ENCODE measurements at regions not wholly inside any gene's neighbourhood (a gene's known extent, or its start where the extent isn't known, plus 50 kb on each side); places are given as distances from the start of the nearest gene placed in this dataset.

GRCh38 chr5:9877488-9877887 lies 247.3 kb upstream of the TAS2R1 start:
- Histone ChIP-seq H3K79me2 (ENCODE audit: insufficient read depth, low read length) (no peaks in the 10 kb centered on the region), H3K4me2 (ENCODE audit: low read length) (no peak overlapping the region), H3F3A (ENCODE audit: insufficient read depth, low read length) (no peaks in the 10 kb centered on the region), H3K4me1 (ENCODE audit: insufficient read depth, low read length, severe bottlenecking) (no peaks in the 10 kb centered on the region), H3K36me3 (ENCODE audit: insufficient read depth, low read length) (no peaks in the 10 kb centered on the region), H3K9ac (ENCODE audit: low read length) (no peak overlapping the region), H3K9me2 (ENCODE audit: low read depth, low read length) (no peaks in the 10 kb centered on the region), H3K9me3 (ENCODE audit: low read length) (no peaks in the 10 kb centered on the region), H3K27ac (ENCODE audit: low read depth, low read length, poor library complexity, severe bottlenecking) (no peak overlapping the region), H3K27me3 (ENCODE audit: insufficient read depth, low read length) (no peaks in the 10 kb centered on the region), H4K20me1 (ENCODE audit: insufficient read depth, low read length) (no peaks in the 10 kb centered on the region), H3K4me3 (ENCODE audit: low read depth, low read length, poor library complexity, severe bottlenecking) (no peak overlapping the region), H2AFZ (ENCODE audit: low read length) (no peak overlapping the region)
- no peak for TF ChIP-seq EZH2 (IDR thresholded peaks at IDR 0.05; ENCODE audit: borderline replicate concordance, low read length)

DNA sequence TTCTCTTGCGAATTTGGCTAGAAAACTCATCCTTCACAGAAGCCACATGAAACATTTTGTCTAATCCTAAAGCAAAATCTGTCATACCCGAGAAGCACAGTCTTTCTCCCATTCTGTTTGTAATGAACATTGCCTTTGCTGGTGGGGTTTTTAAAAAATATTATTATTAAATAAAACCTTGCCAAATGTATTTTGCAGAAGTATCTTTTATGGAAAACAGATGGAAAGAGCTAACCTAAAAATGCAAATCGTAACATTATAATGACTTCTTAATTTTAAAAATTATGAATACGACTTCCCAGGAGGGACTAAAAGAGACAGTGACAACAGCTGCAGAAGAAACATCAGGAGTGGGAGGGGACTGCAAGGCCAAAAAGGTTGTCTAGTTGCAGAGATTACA lies 246.3 kb upstream of the TAS2R1 start:
- no peak overlapping the region for H3K27ac ChIP-seq (ENCODE audit: low read depth, low read length, poor library complexity, severe bottlenecking)
- H3K9me2 ChIP-seq (ENCODE audit: low read depth, low read length), result no peaks in the 10 kb centered on the region
- TF ChIP-seq, protein P1, sequence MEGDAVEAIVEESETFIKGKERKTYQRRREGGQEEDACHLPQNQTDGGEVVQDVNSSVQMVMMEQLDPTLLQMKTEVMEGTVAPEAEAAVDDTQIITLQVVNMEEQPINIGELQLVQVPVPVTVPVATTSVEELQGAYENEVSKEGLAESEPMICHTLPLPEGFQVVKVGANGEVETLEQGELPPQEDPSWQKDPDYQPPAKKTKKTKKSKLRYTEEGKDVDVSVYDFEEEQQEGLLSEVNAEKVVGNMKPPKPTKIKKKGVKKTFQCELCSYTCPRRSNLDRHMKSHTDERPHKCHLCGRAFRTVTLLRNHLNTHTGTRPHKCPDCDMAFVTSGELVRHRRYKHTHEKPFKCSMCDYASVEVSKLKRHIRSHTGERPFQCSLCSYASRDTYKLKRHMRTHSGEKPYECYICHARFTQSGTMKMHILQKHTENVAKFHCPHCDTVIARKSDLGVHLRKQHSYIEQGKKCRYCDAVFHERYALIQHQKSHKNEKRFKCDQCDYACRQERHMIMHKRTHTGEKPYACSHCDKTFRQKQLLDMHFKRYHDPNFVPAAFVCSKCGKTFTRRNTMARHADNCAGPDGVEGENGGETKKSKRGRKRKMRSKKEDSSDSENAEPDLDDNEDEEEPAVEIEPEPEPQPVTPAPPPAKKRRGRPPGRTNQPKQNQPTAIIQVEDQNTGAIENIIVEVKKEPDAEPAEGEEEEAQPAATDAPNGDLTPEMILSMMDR (IDR thresholded peaks at IDR 0.05; ENCODE audit: low read length), result no peak
- TF ChIP-seq EZH2 (IDR thresholded peaks at IDR 0.05; ENCODE audit: borderline replicate concordance, low read length), result no peak
- H3K36me3 ChIP-seq (ENCODE audit: insufficient read depth, low read length), result no peaks in the 10 kb centered on the region
- no peaks in the 10 kb centered on the region for H4K20me1 ChIP-seq (ENCODE audit: insufficient read depth, low read length)
- H3K9me3 ChIP-seq (ENCODE audit: low read length), result no peaks in the 10 kb centered on the region
- H2AFZ ChIP-seq (ENCODE audit: low read length), result no peak overlapping the region
- no peak overlapping the region for H3K9ac ChIP-seq (ENCODE audit: low read length)
- no peak overlapping the region for H3K4me3 ChIP-seq (ENCODE audit: low read depth, low read length, poor library complexity, severe bottlenecking)
- H3K4me1 ChIP-seq (ENCODE audit: insufficient read depth, low read length, severe bottlenecking), result no peaks in the 10 kb centered on the region
- no peaks in the 10 kb centered on the region for H3F3A ChIP-seq (ENCODE audit: insufficient read depth, low read length)
- H3K79me2 ChIP-seq (ENCODE audit: insufficient read depth, low read length), result no peaks in the 10 kb centered on the region
- no peaks in the 10 kb centered on the region for H3K27me3 ChIP-seq (ENCODE audit: insufficient read depth, low read length)
- H3K4me2 ChIP-seq (ENCODE audit: low read length), result no peak overlapping the region

DNA sequence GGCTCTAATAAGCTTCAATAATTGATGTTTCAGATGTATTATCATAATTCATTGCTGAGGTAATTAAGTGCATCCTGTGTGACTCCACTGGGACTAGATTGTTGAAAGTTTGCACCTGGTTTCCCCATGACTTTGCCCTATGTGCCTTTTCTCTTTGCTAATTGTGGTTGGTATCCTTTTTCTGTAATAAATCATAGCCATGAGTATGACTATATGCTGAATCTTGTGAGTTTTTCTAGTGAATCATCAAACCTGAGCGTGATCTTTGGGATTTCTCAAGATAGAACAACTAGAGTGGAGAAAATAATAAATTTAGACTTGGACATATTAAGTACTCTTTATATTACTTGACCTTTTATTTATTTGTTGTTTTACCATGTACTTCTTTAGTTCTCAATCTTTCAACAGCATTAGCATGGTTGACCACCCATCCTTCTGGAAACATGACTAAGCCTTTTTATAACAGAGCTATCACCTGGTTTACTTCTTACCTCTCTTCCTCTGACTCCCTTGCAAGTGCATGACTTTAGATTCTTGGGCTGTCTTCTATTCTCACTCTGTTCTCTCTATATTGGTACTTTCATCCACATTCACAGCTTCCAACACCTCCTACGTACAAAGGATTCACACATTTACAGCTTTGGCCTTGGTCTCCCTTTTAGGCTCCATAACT lies 239.6 kb upstream of the TAS2R1 start:
- no peak overlapping the region for H3K4me2 ChIP-seq (ENCODE audit: low read length)

More for the DNA sequence above, 239.6 kb upstream of the TAS2R1 start:
- no peak overlapping the region for H3K4me3 ChIP-seq (ENCODE audit: low read depth, low read length, poor library complexity, severe bottlenecking)
- no peak overlapping the region for H2AFZ ChIP-seq (ENCODE audit: low read length)
- H3K4me1 ChIP-seq (ENCODE audit: insufficient read depth, low read length, severe bottlenecking), result no peaks in the 10 kb centered on the region
- H3K27me3 ChIP-seq (ENCODE audit: insufficient read depth, low read length), result no peaks in the 10 kb centered on the region
- H3K27ac ChIP-seq (ENCODE audit: low read depth, low read length, poor library complexity, severe bottlenecking), result no peak overlapping the region
- H3K79me2 ChIP-seq (ENCODE audit: insufficient read depth, low read length), result no peaks in the 10 kb centered on the region
- no peak overlapping the region for H3K9ac ChIP-seq (ENCODE audit: low read length)
- TF ChIP-seq EZH2 (IDR thresholded peaks at IDR 0.05; ENCODE audit: borderline replicate concordance, low read length), result no peak
- TF ChIP-seq, protein P1 (IDR thresholded peaks at IDR 0.05; ENCODE audit: low read length), result no peak
- peaks cover 20% of the 10 kb centered on the region; the same call in 1 of the 2 replicates for H3K9me3 ChIP-seq (ENCODE audit: low read length)
- no peaks in the 10 kb centered on the region for H3K9me2 ChIP-seq (ENCODE audit: low read depth, low read length)
- H3F3A ChIP-seq (ENCODE audit: insufficient read depth, low read length), result no peaks in the 10 kb centered on the region
- no peaks in the 10 kb centered on the region for H3K36me3 ChIP-seq (ENCODE audit: insufficient read depth, low read length)
- no peaks in the 10 kb centered on the region for H4K20me1 ChIP-seq (ENCODE audit: insufficient read depth, low read length)
